GM04503 (cell line): ENCODE measurements at regions not wholly inside any gene's neighbourhood (a gene's known extent, or its start where the extent isn't known, plus 50 kb on each side); places are given as distances from the start of the nearest gene placed in this dataset.

Experiments used
- DNase-seq: peaks from one replicate; pipeline ENCODE4 v3.0.0-alpha.2; 2012; ENCODE audit warnings: low read depth

DNA sequence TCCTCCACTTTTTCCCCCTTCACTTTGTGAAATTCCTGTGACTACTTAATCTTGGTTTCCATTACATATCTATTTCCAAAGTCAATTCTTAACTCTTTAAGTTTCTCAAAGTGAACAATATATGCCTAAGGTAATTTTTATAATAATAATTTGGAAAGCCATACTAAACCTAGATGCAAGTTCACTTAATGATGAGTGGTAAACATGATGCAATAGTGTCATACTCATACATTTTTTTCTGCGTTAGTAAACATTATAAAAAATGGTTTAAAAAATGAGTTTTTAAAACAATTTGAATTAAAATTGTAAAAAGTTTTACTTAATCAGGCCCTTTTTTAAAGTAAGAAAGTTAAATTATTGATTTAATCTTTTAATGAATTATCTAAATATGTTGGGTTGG is 659.4 kb upstream of the FZD8 start:
- no peak for DNase-seq

DNA sequence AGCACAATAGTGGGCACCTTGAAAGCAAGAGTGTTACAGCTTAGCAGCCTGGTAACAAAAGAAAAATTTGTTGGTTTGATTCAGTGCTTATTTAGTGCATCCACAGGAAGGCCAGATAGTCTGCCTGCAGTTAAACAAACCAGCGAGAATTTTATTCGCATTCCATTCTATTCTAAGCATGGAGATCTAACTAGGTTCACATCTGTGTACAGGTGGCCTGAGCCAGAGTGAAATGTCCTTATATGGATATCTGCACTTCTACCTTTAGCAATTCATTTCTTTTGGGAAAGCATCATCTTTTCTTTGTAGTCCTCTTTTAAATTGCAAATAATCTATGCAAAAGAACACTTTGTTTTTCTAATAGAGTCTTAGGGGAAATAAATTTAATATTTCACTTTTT is 659.0 kb upstream of the FZD8 start:
- no peak for DNase-seq

DNA sequence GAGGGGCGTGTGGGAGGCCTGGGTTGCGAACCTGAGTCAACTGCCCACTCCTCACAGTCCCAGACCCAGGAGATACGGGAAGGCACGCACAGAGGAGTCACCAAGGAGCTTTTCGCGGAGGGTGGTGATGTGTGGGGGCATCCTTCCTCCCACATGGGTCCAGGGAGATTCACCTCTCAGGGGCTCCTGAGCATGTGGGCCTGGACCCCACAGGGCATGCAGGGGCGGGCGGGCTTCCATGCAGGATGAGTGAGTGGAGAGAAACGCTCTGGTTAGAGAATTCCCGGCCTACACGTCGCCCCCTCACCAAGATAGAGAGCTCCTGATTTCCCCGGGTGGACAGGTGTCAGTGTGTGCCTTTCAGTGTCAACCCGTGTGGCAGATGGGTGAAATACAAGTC is 641.7 kb upstream of the FZD8 start:
- no peak for DNase-seq

DNA sequence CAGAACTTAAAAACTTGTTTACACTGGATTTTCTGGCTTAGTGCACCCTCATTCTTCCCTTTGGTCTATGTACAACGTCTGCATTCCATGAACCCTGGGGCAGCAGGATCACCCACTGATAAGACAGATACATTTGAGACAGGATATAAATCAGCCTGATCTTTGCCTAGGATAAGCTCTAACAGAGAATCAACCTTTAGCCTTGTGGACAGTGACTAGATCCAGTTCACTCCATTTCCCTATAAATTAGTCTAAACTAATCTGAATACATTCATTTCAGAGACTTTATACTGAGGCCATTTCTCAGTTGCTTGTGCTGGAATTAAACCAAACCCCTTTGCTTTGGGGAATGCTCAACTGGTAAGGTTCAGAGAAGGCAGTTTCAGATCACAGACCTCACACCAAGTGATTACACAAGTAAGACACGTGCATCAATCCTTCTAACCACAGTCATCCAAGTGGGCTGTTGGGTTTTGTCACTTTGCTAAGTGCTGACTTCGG is 639.8 kb upstream of the FZD8 start:
- DNase-seq = no peak

DNA sequence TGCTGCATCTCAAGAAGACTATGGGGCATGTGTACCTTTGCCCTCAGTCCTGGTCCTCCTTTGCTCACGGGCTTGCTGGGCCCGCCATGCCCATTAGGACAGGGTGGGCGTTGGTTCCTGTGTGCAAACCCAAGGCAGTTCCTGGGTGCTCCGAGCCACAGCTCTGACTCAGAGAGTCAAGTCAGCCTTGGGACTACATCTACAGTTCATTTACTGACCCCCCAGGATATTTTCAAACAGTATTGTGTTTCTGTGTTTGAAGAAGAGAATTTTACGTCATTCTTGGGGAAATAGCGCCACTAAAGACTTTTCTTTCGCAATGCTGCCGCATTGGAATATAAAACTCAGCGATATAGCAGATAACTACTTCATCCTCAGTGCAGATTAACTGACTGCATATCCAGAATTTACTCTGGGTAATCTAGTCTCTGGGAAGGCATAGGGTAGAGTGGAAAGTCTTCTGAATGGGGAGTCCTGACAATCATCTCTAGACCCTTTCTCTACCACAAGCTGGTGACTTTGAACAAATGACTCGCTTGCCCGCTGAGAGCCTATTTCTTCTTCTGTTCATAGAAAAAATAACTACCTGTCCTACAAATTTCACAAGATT is 638.9 kb upstream of the FZD8 start:
- no peak for DNase-seq

DNA sequence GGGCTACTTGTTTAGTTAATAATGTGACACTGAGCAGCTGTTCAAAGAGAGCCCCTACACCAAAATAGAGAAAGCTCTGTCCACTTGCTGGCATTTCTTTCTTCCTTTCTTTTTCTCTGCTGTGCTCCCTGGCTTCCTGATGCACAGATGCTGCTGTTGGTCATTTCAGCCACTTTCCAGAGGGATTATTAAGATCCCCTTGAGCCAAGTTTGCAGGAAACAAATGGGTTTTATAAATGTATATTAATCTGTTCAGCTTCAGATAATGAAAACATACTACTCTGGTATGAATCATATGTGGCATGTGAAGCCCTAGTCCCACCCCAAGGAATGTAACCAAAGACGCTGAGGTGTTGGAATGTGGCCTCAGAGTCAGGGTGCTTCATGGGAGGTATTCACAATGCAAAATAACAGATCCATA is 638.2 kb upstream of the FZD8 start:
- DNase-seq = no peak

DNA sequence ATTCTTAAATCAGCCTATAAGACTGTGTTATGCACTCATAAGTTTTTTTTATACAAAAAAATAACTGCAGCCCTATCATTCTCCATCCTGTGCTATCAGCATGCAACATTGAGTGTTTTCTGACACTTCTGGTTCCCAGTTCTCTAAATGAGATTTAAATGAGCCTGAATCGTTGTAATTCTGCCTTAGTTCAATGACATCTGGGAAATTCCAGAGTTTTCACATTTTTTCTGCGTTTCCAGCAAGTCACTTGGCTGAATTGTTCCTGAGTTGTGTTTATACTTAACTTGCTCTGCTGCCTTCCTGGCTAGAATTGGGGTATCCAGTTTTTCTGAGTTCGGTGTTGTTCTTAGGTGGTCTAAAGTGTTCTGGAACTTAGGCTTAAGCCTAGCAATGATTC is 636.1 kb upstream of the FZD8 start:
- DNase-seq = no peak

DNA sequence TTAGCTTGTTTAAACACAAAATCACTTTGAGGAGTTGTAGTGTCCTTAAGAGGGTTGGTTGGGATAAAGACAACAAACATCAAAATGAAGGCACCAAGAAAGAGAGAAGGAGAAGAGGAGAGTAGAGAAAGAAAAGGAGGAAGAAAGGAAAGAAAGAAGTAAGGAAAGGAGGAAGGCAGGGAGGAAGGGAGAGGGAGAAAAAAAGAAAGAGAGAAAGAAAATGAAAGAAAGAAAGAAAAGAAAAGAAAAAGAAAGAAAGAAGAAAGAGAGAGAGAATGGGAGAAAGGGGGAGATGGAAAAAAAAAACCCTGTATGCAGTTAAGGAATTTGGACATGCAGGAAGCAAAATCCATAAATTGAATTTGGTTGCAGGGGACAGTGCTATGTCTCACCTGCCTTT is 635.4 kb upstream of the FZD8 start:
- DNase-seq = no peak

DNA sequence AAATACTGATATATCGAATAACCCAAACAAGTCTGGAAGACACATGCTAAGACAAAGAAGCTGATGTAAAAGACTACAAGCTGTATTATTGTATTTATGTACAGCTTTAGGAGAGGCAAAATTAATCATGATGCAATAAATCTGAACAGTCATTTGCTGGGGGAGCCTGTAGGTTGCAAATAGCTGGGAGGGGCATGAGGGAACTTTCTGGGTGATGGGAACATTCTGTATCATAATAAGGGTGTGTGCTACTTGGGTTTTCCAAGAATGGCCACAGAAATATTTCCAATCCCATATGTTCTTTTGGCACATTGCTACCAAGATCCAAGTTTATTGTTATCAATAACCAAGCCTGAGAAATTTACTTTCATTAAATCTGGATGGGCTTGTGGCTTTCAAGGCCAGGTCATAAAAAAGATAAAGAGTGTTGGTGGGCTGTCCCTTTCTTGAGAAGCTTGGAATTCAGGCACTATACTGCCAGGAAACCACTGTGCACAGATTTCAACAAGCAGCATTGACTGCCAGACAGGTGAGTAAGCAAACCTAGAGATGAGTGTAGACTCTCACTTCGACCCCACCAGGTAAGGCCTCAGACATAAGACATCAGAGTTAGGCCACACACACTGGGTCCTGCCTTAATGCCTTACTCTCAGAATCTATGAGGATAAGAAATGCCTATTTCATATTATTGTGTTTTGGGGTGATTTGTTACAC is 629.7 kb upstream of the FZD8 start:
- DNase-seq = no peak

DNA sequence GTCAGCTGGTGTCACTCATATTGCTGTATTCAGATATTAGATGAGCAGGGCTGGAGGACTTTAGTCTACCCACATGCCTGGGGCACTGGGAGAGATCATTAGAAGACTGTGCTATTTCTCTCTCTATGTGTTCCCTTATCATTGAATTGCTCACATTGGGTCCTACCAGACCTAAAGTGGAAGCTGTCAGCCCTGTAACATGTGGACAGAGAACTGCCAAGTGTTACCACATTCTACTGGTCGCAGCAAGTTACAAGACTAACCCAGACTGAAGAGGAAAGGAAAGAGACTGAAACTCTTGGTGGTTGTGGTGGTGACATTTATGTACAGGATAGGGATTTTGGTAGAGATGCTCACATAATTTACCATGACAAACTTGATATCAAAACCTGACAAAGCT is 627.1 kb upstream of the FZD8 start:
- no peak for DNase-seq

DNA sequence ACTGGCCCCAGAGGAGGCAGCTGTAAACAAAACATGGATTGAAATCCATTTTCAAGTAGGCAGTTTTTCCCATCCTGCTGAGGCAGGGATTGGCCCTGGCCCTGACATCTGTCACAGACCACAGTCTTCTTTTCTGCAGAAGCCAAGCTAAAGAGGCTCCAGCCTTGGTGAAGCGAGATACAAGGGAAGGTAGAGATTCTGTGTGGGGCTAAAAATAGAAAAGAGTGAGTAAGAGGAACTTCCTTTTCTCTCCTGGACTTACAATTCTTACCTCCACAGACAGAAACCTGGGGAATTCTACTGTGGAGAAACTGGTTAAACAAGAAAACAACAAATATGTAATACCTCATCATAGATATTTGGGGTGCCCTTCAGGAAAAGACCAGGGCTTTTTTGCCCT is 624.8 kb upstream of the FZD8 start:
- DNase-seq = no peak

DNA sequence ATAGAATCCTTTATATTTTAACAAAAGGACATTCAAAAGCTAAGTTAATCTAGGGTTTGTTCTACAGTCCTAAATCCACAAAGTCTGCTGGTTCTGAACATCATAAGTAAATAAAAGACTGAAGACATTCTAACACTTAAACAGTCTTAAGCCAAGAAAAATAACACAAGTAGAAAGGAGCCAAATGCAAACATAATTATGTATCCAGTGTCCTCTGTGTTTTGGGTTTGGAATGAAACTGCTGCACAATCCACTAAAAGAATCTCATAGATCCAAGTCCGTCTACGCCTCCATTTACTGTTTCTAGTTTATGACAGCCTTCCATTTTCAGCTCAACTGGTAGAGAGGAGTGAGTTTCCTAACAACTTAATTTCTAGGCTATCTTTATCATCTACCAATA is 623.6 kb upstream of the FZD8 start:
- DNase-seq = no peak

DNA sequence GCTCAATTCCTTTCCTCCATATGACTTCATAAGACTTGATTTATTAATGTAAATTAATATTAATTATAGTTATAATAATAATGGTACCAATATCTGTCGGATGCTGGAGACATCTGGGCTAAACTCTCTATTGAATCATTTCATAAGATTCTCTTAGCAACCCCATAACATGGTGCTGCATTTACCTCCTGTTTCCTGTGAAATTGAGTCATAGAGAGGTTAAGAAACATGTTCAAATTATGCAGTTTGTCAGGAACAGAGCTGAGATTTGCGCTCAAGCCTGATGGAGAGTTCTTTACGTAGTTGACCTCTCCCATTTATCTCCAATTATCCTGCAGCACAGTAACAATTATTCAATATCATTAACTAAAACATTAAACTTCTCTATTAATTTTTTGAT is 621.8 kb upstream of the FZD8 start:
- DNase-seq = no peak

DNA sequence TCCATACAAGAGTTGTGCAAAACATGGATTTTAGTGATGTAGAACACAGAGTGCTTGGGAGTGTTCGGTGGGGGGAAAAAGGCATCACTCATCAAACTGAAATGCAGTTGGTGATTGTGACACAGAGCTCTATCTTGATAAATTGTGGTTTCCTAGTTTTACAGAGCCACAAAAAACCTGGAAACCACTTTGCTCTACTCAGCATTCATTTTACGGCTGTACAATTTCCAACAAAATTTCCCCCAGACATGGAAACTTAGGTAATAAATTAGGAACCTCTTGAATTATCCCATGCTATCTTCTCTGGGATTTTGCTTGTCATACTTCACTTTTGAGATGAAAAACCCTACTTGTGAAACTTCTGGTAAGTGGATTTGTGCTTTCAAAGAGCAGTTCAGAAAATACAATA is 614.9 kb upstream of the FZD8 start:
- peak; percentile 29 for DNase-seq

DNA sequence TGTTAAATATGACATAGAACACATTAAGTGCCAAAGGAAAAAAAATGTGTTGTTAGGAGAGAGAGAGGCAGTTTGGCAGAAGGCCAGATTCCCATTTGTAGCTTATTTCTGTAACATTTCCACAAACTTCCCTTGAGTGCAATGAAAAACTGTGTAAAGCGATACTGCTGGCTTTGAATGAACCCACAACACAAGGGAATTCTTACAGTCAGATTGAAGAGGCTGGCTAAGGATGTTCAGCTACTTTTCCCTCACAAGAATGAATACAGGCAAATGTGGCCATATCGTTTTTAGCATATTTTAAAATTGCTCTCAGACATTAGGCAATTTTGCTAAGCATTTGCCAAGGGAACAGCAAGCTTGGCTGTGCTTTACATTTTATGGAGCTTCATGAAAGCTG is 614.1 kb upstream of the FZD8 start:
- no peak for DNase-seq

DNA sequence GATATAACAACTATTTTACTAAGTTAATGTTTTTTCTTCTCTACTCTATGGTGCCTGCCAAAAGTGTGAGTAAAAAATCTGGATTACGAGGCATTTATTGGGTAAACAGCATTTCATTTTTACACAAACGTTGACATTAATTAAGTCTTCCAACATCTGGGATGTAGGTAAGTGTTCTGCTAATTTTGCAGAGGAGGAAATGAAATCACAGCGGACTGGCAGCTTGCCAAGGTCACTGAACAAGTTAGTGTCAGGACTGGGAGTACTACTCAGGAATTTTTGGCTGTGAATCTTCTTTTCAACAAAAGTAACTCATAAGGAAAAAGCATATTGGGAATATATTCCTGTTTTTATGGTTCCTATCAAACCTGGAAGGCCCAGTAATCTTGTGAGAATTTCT is 612.1 kb upstream of the FZD8 start:
- no peak for DNase-seq

DNA sequence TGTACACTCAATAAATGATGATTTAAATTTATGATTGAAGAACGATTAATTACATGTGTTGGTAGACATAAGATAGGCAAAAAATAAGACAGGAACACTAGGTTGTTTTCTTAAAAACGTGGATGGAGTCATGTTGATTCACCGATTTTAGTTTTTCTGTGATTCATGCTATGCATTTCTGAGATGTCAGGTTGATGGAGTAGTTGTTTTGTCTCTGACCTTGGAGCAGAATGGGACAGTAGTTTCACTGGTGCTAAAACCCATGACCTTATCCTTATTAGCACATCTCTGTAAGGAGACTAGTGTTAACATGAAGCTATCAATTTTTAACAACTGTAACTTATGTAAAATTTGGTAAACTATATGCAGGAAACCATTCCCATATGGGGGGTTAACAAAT is 611.6 kb upstream of the FZD8 start:
- no peak for DNase-seq

DNA sequence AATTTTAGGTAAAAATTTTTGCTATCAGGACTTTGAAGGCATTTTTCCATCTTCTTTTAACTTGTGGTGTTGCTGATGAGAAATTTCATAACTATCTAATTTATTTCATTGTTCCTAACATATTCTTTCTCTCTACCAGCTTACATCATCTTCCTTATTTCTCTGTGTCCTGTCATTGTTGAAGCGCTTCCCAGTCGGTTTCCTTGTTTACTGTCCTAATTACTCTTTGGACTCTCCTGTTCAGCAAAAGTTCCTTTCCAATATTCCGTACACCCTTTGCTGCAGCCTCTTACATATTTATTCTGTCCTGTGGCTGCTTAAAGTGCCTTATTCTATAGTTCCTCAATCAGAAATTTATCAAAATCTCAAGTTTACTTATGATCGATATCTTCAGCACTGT is 609.0 kb upstream of the FZD8 start:
- DNase-seq = no peak

DNA sequence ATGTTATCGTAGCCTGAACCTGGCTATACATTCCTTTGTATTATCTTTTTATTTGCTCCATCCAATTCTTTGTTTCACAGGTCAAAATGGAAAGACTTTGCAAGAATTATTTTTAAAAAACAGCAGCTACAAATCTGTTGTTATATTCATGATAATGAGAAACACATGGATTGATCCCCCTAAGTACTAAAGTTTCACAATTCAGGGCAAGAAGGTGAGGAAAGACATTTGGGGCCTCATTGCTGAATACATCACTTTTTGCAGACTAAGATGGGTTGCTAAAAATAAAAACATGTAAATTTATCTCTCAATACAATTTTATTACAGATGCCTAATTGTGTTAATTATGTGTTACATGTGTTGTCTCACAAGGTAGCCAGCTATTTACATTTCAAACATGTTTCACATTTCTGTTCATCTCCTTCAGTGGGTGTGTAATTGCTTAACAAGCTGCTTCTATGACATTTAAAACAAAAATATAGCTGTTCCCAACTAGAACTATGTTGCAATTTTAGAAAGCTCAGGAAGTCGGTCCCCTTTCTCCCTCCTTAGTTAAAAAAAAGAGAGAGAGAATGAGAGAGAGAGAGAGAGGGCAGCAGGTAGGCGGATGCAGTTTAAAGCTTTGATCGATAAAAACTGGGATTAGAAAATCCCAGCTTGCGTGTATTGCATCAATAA is 606.3 kb upstream of the FZD8 start:
- no peak for DNase-seq

DNA sequence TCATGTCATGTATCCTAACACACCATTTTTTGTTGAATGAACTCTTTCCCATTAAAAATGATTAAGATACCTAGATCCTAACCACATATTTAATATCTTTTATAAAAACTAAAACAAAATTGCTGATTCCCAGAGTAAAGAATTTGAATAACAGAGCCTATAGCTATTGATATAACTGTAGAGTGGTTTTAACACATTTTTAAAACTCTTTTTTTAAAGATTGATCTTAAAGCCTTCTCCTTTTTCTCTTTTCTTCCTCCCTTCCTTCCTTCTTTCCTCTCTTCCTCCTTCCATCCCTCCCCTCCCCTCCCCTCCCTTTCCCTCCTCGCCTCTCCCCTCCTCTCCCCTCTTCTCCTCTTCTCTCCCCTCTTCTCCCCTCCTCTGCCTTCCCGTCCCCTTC is 605.4 kb upstream of the FZD8 start:
- DNase-seq = no peak

DNA sequence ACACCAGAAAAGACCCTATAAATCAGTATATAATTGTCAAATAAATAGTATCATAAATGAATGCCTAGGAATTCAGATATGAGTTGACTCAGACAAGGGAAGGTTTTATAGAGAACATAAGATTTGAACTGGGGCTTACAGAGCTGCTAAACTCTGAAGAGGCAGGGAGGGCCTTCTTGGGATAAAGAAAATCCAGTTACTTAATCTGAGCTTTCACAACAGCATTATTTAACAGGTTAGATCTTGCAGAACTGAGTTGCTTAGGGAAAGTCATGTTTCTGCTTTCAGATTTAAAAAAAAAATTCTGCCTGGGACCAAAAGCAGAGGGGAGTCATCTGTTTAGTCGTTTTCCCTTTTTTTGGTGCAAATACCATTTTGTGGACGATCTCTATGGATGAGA is 594.8 kb upstream of the FZD8 start:
- DNase-seq = no peak

DNA sequence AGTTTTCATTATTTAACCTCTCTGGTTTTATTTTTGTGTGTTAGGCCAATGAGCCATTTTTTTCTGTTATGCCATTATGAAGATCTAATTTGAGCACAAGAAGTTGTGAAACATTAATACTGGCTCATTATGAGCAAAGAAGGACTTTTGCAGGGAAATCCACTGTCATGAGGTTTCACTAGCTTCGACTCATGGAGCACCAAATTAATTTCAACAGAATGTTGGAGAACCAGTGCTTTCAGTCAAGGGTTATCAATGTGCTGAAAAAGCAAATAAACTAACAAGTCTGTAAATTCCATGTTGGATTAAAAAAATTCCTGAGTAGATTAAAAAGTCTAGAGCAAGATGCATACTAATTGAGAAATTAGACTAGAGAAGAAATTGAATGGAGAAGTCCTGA is 594.2 kb upstream of the FZD8 start:
- no peak for DNase-seq

DNA sequence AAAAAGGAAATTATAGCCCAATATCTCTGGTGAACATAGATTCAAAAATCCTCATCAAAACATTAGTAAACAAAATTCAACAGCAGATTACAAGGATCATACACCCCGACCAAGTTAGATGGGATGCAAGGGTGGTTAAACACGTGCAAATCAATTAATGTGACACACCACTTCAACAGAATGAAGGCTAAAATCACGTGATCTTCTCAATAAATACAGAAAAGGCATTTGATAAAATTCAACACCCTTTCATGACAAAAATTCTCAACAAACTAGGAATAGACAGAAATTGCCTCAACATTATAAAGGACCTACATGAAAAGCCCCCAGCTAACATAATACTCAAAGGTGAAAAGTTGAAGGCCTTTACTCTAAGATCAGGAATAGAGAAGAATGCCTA is 590.8 kb upstream of the FZD8 start:
- no peak for DNase-seq
